Occipital lobe (tissue), 1 donor: ENCODE measurements at regions not wholly inside any gene's neighbourhood (a gene's known extent, or its start where the extent isn't known, plus 50 kb on each side); places are given as distances from the start of the nearest gene placed in this dataset.

Source experiments
- DNase-seq: peaks from one replicate; lab custom pipeline; 2025; lab: John Stamatoyannopoulos, UW

DNA sequence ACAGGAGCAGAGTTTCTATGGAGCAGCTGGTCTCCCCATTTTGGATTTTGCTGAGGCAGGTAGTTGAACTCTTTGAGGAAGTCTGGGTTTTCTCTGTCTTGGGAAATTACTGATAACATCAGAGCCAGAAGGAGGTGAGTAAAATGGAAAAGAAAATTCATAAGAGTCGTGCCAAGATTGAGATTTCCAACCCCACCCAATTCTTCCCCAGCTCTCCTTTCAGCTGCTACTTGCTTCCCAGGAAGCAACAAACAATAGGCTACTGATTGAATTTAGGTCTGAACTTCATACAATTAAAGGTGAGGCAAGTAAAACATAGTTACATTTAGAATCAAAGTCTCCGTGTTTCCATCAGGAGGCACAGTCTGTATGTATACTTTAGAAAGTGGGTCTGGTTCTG is 54.6 kb upstream of the EOLA2 start:
- no peak for DNase-seq

DNA sequence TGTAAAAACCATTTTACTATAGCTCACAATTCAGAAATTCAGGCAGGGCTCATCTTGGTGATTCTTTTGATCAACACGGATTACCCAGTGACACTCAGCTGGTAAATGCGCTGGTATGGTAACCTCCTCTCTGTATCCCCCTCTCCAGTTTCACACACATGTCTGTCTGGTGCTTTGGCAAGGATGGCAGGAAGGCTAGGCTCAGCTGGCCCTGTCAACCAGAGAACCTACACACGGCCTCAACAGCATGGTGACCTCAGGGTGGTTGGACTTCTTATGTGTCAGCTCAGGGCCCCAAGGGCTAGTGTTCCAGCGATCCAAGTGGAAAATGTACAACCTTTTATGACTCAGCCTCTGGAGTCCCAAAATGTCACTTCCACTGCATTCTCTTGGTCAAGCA is 55.7 kb upstream of the EOLA2 start:
- no peak for DNase-seq

DNA sequence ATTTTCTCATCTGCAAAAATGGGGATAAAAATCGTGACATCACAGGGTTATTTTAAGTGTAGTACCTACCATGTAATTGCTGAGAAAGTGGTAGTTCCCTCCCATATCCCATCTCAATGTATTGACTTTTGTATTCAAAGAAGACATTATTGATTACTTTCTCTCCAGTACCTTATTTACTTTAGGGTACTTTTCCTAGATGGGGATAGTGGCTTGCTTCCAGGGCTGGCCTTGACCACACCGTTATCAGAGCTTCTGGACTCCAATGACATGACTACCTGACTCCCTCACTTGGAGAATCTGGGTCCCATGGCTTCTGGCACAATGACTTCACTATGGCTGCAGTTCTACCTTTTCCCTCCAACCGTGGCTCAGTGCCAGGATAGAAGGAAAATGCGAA is 58.2 kb upstream of the EOLA2 start:
- no peak for DNase-seq

DNA sequence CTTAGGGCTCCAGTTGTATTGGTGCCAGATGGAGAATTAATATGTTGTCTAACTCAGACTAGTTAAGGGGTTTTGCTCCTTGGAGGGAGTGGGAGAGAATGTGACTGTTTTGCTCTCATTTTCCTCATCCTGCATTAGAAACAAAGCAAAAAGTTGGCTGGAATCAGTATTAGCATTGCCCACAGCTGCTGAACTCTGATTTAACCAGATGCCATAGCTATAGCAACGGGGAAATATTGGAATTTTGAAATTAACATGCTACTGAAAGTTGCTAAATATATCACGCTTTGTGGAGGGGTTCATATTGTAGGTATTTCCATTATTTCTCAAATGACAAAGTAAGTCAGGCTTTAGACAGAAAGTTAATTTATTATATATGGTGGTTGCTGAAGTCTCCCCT is 66.7 kb upstream of the EOLA2 start:
- no peak for DNase-seq

DNA sequence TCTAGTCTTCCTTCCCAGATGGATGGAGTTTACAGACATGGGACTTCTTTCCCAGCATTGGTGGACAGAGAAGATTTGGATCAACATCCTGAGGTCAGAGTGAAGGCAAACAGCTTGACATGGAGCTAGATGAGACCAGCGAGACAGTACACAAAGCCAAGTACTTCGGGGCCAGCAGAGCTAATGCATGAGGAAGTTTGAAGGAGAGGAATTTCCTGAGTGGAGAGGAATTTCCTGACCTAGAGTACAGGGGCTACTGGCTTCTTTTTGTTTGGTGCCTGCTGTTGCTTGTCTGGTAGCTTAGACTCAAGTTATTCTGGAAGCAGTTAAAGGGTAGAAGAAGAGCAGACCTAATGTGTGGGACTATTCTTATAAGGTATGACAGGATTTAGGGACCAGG is 69.1 kb upstream of the EOLA2 start:
- no peak for DNase-seq

DNA sequence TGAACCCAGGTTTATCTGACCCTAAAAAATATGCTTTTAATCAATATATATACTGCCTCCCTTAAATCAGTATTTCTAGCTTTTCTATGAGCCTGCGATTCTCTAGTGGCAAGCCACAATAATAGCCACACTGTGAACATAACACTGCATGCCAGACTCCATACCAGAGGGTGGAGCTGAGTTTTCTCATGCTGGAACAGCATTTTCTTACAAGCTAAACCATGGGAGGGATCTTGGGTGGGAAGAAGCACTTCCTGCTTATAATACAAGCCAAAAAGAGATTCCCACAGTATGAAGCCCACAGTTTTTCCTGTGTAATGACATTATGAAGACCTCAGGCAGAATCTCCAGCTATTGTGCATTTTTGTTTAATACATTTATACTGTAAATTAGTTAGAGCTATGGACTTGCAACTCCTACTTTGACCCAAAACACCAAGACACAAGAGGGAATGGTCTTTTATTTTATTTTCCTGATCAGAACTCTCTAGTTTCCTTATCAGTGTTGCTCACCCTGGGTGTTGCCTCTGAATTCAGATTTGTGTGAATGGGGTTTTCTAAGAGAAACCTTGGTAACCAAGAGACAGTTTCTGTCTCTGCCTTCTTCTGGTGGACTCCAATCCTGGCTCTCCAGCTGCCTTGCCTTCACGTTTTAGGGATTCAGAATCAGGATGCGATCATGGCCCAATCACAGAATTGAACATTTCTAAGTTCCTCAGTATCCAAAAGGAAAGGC is 74.5 kb upstream of the EOLA2 start:
- no peak for DNase-seq

DNA sequence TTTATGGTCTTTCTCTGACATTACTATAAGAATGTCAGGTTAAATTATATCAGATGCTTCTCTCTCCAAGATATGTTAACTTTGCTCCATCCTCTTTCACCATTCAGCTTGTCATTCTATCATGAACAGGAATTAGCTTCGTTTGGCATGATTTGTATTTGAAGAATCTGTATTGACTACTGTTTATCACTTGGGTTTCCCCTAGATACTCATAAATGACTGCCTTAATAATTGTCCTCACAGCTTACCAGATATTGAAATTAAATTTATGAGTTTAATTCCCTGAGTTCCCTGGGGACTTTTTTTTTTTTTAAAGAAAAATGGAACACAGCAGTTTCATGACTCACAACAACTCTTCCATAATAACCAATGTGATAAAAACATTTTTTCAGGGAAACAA is 76.2 kb upstream of the EOLA2 start:
- DNase-seq = no peak

DNA sequence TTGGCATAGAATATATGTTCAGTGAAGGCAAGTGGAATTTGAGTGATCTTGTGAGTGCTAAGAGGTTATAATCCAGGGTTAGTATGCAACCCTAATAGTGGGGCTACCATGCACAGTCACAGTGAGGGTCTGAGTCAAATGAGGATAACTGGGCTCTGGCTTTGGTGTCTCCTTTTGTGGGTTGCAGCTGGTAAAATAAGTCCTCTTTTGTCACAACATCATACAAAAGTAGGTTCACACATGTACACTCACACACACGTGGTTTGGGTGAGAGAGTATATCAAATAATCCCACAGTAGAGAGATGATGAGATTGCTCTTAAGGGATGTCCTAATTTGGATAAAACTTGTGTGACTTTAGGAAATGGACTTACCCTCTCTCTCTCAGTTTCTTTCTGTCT is 79.6 kb upstream of the EOLA2 start:
- no peak for DNase-seq

DNA sequence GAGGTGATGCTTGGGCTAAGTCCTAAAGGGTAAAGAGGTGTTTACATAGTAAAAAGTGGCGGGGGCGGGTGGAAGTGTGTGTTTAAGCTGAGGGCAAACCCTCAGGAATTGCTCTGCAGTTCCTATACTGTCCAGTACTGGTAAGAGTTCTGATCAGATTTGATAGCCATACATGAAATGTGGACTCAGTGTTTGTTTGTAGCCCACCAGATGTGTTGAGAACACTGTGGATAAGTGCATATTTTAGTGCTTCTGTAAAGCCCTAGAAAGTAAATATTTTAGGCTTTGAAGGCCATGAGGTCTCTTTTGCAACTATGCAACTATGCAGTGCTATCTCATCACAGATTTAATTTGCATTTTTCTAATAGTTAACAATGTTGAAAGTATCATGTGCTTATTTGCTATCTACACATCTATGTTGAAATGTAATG is 80.7 kb upstream of the EOLA2 start:
- DNase-seq = no peak

DNA sequence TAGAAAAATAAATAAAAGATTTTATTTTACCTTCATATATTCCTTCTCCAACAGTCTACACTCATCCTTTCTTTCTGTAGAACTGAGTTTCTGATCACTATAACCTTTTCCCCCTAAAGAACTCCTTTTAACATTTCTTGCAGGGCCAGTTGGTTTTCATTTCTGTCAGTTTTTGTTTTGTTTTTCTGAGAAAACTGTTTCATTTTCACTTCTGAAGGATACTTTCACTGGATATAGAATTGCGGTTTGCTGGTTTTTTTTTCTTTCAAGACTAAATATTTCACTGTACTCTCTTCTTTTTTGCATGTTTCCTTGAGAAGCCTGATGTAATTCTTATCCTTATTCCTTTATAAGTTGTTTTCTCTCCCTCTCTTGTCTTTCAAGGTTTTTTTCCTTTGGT is 90.4 kb upstream of the EOLA2 start:
- DNase-seq = no peak

DNA sequence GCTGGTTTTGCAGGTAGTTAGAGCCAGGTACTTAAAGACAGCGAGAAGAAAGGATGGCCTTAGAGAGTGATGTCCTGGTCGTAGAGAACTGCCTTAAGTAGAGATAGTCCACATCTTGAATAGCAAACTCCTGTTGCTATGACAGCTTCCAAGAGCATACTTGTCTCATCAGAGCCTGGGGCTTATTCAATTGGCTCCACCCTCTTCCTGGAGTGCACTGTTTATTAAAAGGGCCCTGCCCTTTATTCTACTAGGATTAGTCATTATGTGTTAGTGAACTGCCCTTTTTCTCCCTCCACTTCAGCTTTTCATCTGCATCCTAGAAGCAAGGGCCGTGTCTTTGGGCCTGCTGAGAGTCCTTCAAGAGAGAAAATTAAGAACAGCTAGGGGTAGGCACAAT is 94.5 kb upstream of the EOLA2 start:
- DNase-seq = no peak

DNA sequence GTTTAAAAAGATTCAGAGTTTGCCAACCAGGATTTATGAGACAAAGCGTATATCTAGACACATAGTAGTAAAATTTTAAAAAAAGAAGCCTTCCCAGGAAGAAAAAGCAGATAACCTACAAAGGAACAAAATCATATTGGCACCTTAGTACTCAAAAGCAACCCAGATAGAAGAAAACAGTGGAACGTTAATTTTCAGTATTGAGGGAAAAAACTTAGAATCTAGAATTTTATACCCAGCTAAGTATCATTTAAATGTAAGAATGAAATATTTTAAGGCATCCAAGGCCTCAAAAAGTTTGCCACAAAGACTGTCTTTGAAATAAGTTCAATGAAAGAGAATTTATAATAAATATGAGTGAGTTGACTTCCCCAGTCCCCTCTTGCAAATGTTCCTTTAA is 96.5 kb upstream of the EOLA2 start:
- no peak for DNase-seq

DNA sequence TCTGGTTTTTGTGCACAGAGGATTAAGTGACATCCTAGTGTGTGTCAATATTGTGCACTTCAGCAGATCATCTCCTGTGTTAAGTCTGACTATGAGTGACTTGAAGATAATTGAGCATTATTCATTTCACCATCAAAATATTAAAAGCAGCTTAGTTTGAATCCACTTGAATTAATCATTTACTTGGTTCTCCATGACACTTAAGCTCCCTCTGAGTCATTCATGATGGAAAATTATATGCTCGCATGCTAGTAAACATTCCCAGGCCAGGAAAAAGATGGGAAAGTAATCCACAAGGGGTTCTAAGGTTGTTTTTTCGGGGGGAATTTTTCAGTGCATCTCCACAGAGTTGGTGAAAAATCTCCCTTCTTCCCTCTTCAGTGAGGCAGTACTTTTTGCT is 97.2 kb upstream of the EOLA2 start:
- DNase-seq = no peak

DNA sequence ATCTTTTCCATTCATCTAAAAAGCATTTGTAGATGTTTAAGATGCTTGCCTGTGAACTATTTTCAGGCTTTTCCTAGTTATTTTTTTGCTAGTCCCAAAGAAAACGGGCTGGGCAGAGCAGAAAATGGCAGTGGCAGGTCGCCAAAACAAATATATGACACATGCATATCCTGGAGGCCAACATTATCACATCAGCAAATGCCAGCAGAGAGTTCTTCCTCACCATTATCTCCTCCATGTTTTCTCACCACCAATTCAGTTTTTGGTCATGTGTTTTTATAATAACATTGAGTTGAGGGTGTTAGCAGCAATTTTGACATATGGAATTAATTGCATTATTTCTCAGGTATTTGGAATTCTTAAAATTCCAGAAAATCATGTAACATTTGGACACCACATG is 97.9 kb upstream of the EOLA2 start:
- DNase-seq = no peak

DNA sequence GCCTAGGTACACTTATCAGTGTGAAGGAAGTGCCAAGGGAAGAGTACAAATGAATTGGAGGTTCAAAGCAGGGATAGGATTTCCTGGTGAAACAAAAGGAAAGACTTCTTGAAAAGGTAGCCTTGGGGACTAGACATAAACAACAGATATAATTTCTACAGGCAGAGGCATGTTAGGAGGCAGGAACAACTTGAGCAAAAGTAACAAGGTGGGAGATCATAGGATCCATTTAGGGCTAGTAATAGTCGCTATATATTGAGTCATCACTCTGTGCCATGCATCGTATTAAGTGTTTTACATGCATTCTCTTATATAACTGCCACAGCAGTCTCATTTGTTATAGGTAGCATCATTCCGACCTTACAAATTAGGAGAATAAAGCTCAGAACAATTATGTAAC is 98.3 kb upstream of the EOLA2 start:
- no peak for DNase-seq

DNA sequence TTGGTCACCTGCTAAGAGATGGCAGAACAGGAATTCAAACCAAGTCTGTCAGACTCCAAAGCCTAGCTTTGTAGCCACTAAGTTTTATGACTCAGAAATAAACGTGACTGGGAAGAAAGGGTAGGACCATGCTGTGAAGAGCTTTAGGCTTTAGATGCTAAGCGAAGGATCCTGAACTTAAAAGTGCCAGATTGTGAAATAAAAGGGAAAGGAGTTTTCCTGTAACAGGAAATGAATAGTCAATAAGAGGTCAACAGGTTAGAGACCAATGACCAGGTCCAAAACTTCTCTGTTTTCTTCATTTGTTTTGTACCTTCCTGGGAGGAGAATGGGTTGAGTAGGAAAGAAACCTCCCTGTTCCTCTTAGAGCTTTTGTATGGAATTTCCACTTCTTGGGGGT is 98.8 kb upstream of the EOLA2 start:
- DNase-seq = no peak

DNA sequence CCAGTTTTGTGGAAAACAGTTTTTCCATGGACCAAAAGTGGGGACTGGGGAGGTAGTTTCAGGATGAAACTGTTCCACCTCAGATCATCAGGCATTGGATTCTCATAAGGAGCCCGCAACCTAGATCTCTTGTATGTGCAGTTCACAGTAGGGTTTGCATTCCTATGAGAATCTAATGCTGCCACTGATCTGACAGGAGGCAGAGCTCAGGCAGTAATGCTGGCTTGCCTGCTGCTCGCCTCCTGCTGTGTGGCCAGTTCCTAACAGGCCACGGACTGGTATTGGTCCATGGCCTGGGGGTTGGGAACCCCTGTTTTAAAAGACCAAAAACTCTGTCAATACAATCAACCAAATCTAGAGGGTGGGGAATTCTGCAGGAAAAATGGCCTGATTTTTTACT is 100.0 kb upstream of the EOLA2 start:
- DNase-seq = no peak

DNA sequence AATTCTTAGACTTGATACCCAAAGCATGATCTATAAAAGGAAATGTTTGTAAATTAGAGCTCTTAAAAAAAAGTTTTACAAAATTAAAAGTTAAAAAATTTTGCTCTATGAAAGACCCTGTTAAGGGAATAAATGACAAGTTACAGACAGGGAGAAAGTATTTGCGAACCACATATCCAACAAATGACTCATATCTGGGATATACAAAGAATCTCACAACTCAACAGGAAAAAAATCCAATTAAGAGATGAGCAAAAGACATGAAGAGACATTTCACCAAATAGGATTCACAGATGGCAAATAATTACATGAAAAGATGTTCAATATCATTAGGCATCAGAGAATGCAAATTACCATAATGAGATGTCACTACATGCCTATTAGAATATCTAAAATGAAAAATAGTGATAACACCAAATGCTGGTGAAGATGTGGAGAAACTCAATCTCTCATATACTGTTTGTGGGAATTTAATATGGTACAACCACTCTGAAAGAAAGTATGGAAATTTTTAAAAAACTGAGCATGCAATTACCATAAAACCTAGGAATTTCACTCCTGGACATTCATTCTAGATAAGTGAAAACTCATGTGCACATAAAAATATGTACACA is 100.8 kb upstream of the EOLA2 start:
- DNase-seq = no peak

DNA sequence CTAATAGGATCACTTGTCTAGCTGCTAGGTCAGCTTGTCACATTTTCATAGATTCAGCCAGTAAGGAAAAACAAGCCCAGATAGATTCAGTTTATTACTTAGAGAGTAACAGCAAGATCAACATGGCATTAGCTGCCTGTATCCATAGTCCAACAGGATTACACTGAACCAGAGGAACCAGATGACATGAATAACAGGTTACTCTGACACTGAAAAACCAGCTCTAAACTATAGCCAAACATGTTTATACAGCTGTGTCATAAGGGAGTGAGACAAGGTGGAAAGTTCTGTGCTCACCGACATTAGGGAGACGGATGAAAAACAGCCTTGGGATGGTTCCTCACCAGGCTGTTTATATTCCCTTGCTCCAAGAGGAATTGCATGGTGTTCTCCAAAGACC is 102.9 kb upstream of the EOLA2 start:
- no peak for DNase-seq

DNA sequence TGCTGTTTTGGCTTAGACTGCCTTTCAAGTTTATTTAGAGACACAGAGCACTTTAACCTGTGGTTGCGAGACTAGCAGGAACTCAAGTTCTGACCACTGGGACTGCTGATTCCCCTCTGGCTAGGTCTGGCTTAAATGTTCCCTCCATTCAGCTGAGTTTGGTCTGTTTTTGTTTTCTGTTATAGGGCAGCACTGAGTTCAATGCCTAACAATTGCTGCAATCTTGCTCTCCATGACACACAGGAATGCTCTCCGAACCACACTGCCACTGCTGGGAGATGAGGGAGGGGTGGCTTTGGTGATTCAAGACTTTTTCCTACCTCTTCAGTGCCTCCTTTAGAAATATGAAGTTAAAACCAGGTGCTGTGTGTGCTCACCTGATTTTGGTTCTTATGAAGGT is 106.3 kb upstream of the EOLA2 start:
- no peak for DNase-seq

DNA sequence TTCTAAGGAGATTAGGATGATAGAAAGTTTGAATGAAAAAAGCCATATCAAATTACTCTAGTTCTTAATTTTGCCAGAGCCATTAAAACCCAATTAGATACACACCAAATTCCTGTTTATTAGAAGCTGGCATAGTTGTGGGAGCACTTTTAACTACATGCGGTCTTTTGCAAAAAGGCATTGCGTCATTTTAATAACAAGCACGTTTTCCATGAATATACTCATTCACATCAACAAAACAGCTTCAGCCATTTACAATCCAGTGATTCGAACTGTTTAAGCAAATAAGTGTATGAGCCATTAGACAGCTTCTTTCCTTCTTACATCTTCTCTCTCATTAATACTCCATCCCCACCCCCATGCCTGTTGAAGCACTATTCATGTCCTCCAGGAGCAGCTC is 109.5 kb upstream of the EOLA2 start:
- no peak for DNase-seq

DNA sequence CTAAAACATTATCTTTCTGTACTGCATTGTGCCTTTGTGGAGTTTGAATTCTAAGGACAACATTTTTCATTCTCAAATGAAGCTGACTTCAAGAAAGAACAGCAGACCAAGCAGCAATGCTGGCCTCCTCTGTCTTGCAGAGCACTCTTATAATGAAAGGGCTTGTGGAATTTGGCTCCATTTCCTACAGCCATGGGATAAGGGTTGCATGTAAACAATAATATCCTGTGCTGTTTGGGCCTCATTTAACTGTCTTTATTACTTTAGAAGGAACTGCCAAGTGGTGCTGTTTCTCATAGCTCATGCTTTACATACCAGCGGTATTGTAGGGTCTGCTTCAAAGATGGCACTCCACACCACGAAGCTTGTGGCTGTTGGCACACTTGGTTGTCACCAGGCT is 111.4 kb upstream of the EOLA2 start:
- DNase-seq = no peak

DNA sequence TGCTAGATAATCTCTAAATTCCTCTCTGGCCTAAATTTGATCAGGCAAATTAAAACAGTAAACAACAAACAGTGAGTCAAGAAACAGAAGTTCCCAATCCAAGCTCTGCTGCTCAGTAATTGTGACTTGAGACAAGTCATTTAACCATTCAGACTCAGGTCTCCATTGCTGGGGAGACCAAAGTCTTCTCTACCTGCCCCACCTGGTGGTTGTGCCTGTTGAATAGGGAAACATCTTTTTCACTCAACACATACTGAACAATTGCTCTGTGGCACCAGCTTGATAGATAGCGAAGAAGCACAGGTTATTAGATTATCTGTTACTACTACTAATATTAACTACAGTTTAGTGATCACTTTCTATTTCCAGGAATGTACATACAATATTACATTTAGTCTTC is 112.1 kb upstream of the EOLA2 start:
- DNase-seq = no peak

DNA sequence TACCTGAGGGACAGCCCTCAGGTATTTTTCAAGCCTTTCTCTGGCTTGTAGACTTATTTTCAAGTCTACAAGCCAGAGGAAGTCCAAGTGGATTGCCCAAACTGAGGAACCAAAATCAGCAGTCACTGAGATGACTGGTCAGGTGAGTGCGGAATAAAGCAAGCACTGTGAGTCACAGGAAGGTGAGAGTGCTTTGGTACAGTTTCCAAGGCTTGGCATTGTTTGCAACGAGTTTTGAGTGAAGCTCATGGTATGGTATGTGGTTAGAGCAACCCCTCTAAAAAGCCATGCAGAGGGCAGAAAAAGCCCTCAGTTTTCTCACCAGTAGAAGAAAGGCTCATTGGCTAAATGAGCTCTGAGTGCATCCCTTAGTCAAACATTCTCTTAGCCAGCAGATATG is 112.8 kb upstream of the EOLA2 start:
- no peak for DNase-seq
